Upper lobe of left lung (tissue), 4 donors: ENCODE measurements at regions not wholly inside any gene's neighbourhood (a gene's known extent, or its start where the extent isn't known, plus 50 kb on each side); places are given as distances from the start of the nearest gene placed in this dataset.

Experiments used
- CTCF ChIP-seq, 6 experiments: fragments of 450-650 bp in 4 of 6; fragments of 200-600 bp in 2 of 6; sonication (generic) in 2 of 6; IDR thresholded peaks; one replicate each; pipeline ENCODE4 v1.5.1; 2016 to 2019; ENCODE audit warnings: antibody characterized with exemption in 6 of 6
- POLR2A ChIP-seq, 4 donors: fragments of 450-650 bp; IDR thresholded peaks; one replicate each; pipeline ENCODE4 v1.5.1; 2016 to 2017; ENCODE audit warnings: antibody characterized with exemption in 4 of 4, mild to moderate bottlenecking in 2 of 4
- POLR2AphosphoS5 ChIP-seq, 2 donors: sonication (generic); formaldehyde crosslinking; IDR thresholded peaks; one replicate each; pipeline ENCODE4 v1.5.1; 2017; ENCODE audit warnings: antibody characterized with exemption in 2 of 2

DNA sequence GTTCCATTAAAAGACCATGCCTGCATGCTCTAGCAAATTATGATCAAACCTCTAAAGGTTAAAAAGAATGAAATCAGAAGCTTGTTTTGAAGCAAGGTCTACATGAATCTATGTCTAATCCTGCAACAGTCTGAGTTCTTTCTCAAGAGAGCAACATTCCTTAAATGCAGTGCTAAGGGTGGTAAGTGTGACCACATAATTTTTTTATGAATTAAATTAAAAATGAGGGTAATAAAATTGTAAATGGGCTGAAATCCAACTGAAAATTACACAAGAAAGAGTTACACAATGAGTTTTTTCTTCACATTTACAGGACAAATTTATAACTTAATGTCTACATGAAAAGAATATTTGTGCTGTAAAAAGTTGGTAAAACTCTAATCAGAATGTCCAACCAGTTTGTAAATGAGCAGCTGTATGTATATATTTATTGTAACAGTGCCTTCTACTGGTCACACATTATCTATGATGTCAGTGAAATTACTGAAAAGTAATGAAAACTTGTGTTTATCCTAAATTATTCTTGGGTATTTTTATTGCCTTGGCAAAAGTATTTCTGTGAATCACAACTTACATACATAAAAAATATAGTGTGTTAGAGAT lies 336.3 kb upstream of the PITX2 start:
- TF ChIP-seq POLR2A (IDR thresholded peaks at IDR 0.05) (no peak), CTCF (IDR thresholded peaks at IDR 0.05) (no peak), POLR2AphosphoS5 (IDR thresholded peaks at IDR 0.05) (no peak)
